Common myeloid progenitor, CD34-positive (primary cell): ENCODE measurements at regions not wholly inside any gene's neighbourhood (a gene's known extent, or its start where the extent isn't known, plus 50 kb on each side); places are given as distances from the start of the nearest gene placed in this dataset.

Experiments used
- CTCF ChIA-PET: fragments of 350-600 bp; sonication (Branson Sonifier 250); formaldehyde crosslinking; loops from one replicate; lab custom pipeline; 2021; ENCODE audit warnings: antibody characterized with exemption; lab: Charles Lee
- POLR2A ChIA-PET: fragments of 350-600 bp; sonication (Branson Sonifier 250); formaldehyde crosslinking; loops from one replicate; lab custom pipeline; 2021; ENCODE audit warnings: antibody characterized with exemption; lab: Charles Lee
- DNase-seq, 3 donors: peaks; one replicate each; pipeline versions ENCODE4 v3.0.0 to v3.0.0-alpha.2; 2013
- H3K27ac ChIP-seq, 2 experiments: 1 replicate in 1 of 2; 2 replicates in 1 of 2; pipeline ENCODE4 v1.7.0; 2013; ENCODE audit warnings: inconsistent platforms in 2 of 2, low read length in 2 of 2, mild to moderate bottlenecking in 2 of 2, low read depth in 1 of 2, moderate library complexity in 1 of 2; ENCODE audit not compliant: severe bottlenecking in 2 of 2, insufficient read depth in 1 of 2, poor library complexity in 1 of 2
- H3K27me3 ChIP-seq, 5 experiments: replicated peaks in 2 of 5; 1 replicate in 3 of 5; 2 replicates in 2 of 5; pipeline versions ENCODE4 v1.6.1 to v1.7.0; 2013; ENCODE audit warnings: low read length in 4 of 5, mild to moderate bottlenecking in 2 of 5, moderate library complexity in 2 of 5, inconsistent platforms in 1 of 5; ENCODE audit not compliant: insufficient read depth in 5 of 5, control insufficient read depth in 4 of 5
- H3K36me3 ChIP-seq, 4 experiments: 1 replicate in 2 of 4; 2 replicates in 2 of 4; pipeline versions ENCODE4 v1.6.1 to v1.7.0; 2013; ENCODE audit warnings: low read length in 3 of 4, control low read depth in 1 of 4, mild to moderate bottlenecking in 1 of 4; ENCODE audit not compliant: control insufficient read depth in 4 of 4, insufficient read depth in 4 of 4
- H3K4me1 ChIP-seq, 4 experiments: 1 replicate in 3 of 4; 2 replicates in 1 of 4; pipeline versions ENCODE4 v1.6.1 to v1.7.1; 2013; ENCODE audit warnings: low read length in 3 of 4, mild to moderate bottlenecking in 3 of 4, control low read depth in 1 of 4, inconsistent platforms in 1 of 4, moderate library complexity in 1 of 4; ENCODE audit not compliant: control insufficient read depth in 4 of 4, insufficient read depth in 4 of 4; ENCODE audit errors: control extremely low read depth in 1 of 4
- H3K4me3 ChIP-seq, 7 experiments: 1 replicate in 4 of 7; 2 replicates in 3 of 7; pipeline versions ENCODE4 v1.5.1 to v1.7.0; 2013; ENCODE audit warnings: mild to moderate bottlenecking in 7 of 7, low read length in 6 of 7, moderate library complexity in 6 of 7, inconsistent platforms in 2 of 7, low read depth in 2 of 7, control low read depth in 1 of 7; ENCODE audit not compliant: insufficient read depth in 4 of 7, control insufficient read depth in 1 of 7; ENCODE audit errors: extremely low read depth in 1 of 7
- H3K9me3 ChIP-seq, 5 experiments: 1 replicate in 4 of 5; 2 replicates in 1 of 5; pipeline versions ENCODE4 v1.6.1 to v1.7.1; 2013; ENCODE audit warnings: low read length in 4 of 5, mild to moderate bottlenecking in 2 of 5, inconsistent platforms in 1 of 5, low read depth in 1 of 5, moderate library complexity in 1 of 5; ENCODE audit not compliant: control insufficient read depth in 4 of 5, insufficient read depth in 2 of 5; ENCODE audit errors: control extremely low read depth in 1 of 5
- WGBS: methylation state at CpG from one replicate; pipeline ENCODE4 v1.1.5; 2013; ENCODE audit not compliant: insufficient coverage; 5-methylcytosine and 5-hydroxymethylcytosine counted together

GRCh38 chr1:38558055-38558454, 301.5 kb downstream of the RRAGC start:
- ChIA-PET CTCF (no interaction called here), POLR2A (no interaction called here)
- 93% methylated on average over 5 of the region's 8 CpGs for WGBS

GRCh38 chr1:38555594-38555993, 304.0 kb downstream of the RRAGC start:
- ChIA-PET POLR2A (no interaction called here), CTCF (no interaction called here)
- Histone ChIP-seq H3K4me3 (no peak overlapping the region), H3K4me1 (peaks cover 7 to 17% (median 14%) of the 10 kb centered on the region in 4 experiments), H3K36me3 (no peaks in the 10 kb centered on the region), H3K9me3 (no peaks in the 10 kb centered on the region), H3K27me3 (peaks cover 2 to 19% (median 4%) of the 10 kb centered on the region in 5 experiments), H3K27ac (no peak overlapping the region)
- WGBS: no CpG with 5 or more reads among the region's 1 CpG
- no peak for DNase-seq

More at GRCh38 chr1:38558055-38558454, 301.5 kb downstream of the RRAGC start:
- Histone ChIP-seq H3K36me3 (no peaks in the 10 kb centered on the region), H3K27me3 (peaks cover 0 to 15% (median 4%) of the 10 kb centered on the region in 5 experiments), H3K4me1 (peaks cover 7 to 26% (median 18%) of the 10 kb centered on the region in 4 experiments), H3K27ac (no peak overlapping the region), H3K4me3 (no peak overlapping the region), H3K9me3 (no peaks in the 10 kb centered on the region)
- no peak for DNase-seq

GRCh38 chr1:38555130-38555529, 304.4 kb downstream of the RRAGC start:
- ChIA-PET CTCF (no interaction called here), POLR2A (no interaction called here)

GRCh38 chr1:38551318-38552307, 308.0 kb downstream of the RRAGC start:
- Histone ChIP-seq H3K27me3 (peaks cover 2 to 25% (median 18%) of the 10 kb centered on the region in 5 experiments), H3K9me3 (no peaks in the 10 kb centered on the region), H3K4me1 (no peaks in the 10 kb centered on the region), H3K27ac (no peak overlapping the region), H3K4me3 (no peak overlapping the region), H3K36me3 (no peaks in the 10 kb centered on the region)
- DNase-seq: no peak
- ChIA-PET CTCF (no interaction called here), POLR2A (no interaction called here)
- WGBS: 93% methylated on average over 2 of the region's 19 CpGs

More at GRCh38 chr1:38555130-38555529, 304.4 kb downstream of the RRAGC start:
- Histone ChIP-seq H3K36me3 (no peaks in the 10 kb centered on the region), H3K4me1 (peaks cover 4 to 12% (median 10%) of the 10 kb centered on the region in 4 experiments), H3K27me3 (peaks cover 2 to 19% (median 9%) of the 10 kb centered on the region in 5 experiments), H3K9me3 (no peaks in the 10 kb centered on the region), H3K4me3 (no peak overlapping the region), H3K27ac (no peak overlapping the region)
- DNase-seq: no peak
- WGBS: 90% methylated on average over 2 of the region's 3 CpGs

- ChIA-PET POLR2A (no interaction called here), CTCF (no interaction called here)
- 95% methylated on average over 2 of the region's 3 CpGs for WGBS
- Histone ChIP-seq H3K27ac (no peak overlapping the region), H3K9me3 (no peaks in the 10 kb centered on the region), H3K4me1 (no peaks in the 10 kb centered on the region), H3K27me3 (peaks cover 2 to 29% (median 16%) of the 10 kb centered on the region in 5 experiments), H3K36me3 (no peaks in the 10 kb centered on the region), H3K4me3 (no peak overlapping the region)
- DNase-seq: no peak
These were observed 310.4 kb downstream of the RRAGC start for GRCh38 chr1:38549191-38549590.

GRCh38 chr1:38547321-38547720, 312.3 kb downstream of the RRAGC start:
- H3K36me3 ChIP-seq: no peaks in the 10 kb centered on the region
- POLR2A ChIA-PET: no interaction called here
- no peak overlapping the region for H3K27ac ChIP-seq
- DNase-seq: no peak
- no peaks in the 10 kb centered on the region for H3K4me1 ChIP-seq
- peaks cover 2 to 32% (median 15%) of the 10 kb centered on the region in 5 experiments for H3K27me3 ChIP-seq
- CTCF ChIA-PET: no interaction called here
- WGBS: 98% methylated on average over 5 of the region's 6 CpGs
- H3K4me3 ChIP-seq: no peak overlapping the region
- H3K9me3 ChIP-seq: peaks cover 0 to 5% (median 0%) of the 10 kb centered on the region in 5 experiments

- CTCF ChIA-PET: no interaction called here
- H3K36me3 ChIP-seq: no peaks in the 10 kb centered on the region
- no peak overlapping the region for H3K27ac ChIP-seq
- no peak for DNase-seq
- no peak overlapping the region for H3K4me3 ChIP-seq
- H3K27me3 ChIP-seq: peaks cover 2 to 32% (median 14%) of the 10 kb centered on the region in 5 experiments
- H3K4me1 ChIP-seq: no peaks in the 10 kb centered on the region
- POLR2A ChIA-PET: no interaction called here
- H3K9me3 ChIP-seq: peaks cover 0 to 5% (median 0%) of the 10 kb centered on the region in 5 experiments
- 46% methylated on average over 6 of the region's 6 CpGs for WGBS
These were observed 312.9 kb downstream of the RRAGC start for GRCh38 chr1:38546636-38547035.
